HepG2 (cell line): ENCODE measurements at regions not wholly inside any gene's neighbourhood (a gene's known extent, or its start where the extent isn't known, plus 50 kb on each side); places are given as distances from the start of the nearest gene placed in this dataset.
A peak's percentile ranks its signal among the peaks of the same experiment; 100 is the strongest.

Experiments used
- ATAC-seq: fragments of 200-7000 bp; cut with Tn5 transposase; 3 replicates; pipeline ENCODE4 v1.9.1; 2020; ENCODE audit warnings: mild to moderate bottlenecking, moderate library complexity
- BruUV-seq: library from RNA; stranded (reverse); fragments of 400-500 nt; replicated peaks from 2 replicates; lab custom pipeline; 2021; lab: Mats Ljungman, UMichigan
- CTCF ChIA-PET: fragments of 300-600 bp; formaldehyde crosslinking; extraction: SDS; loops from one replicate; lab custom pipeline; 2021; ENCODE audit warnings: low total read pairs, inconsistent platforms, low intra/inter-chr PET ratio; lab: Yijun Ruan, JAX
- POLR2A ChIA-PET: fragments of 350-600 bp; sonication (Branson Sonifier 250); formaldehyde crosslinking; loops from one replicate; lab custom pipeline; 2020; ENCODE audit warnings: antibody characterized with exemption, inconsistent platforms; lab: Yijun Ruan, JAX
- DNase-seq: peaks from one replicate; pipeline ENCODE4 v3.0.0-alpha.2; 2015; ENCODE audit warnings: low spot score
- FAIRE-seq: peaks from 3 replicates; lab custom pipeline; 2011; peaks lifted over from hg19 to GRCh38; lab: Jason Lieb, UNC
- H2AFZ ChIP-seq: one replicate; pipeline ENCODE4 v1.6.1; 2011; ENCODE audit warnings: low read length, inconsistent platforms
- H3K27ac ChIP-seq: fragments of 300-600 bp; 3 replicates; pipeline ENCODE4 v1.8.0; 2011; ENCODE audit warnings: mixed run types, mild to moderate bottlenecking, mixed read lengths, low read length, inconsistent platforms; ENCODE audit not compliant: insufficient read depth; ENCODE audit errors: extremely low read length
- H3K27me3 ChIP-seq, 2 experiments: fragments of 200-600 bp in 1 of 2; 2 replicates in 1 of 2; 3 replicates in 1 of 2; pipeline versions ENCODE4 v1.6.0 to v1.8.0; 2011; ENCODE audit warnings: low read length in 2 of 2, mild to moderate bottlenecking in 2 of 2, moderate library complexity in 2 of 2, inconsistent platforms in 1 of 2; ENCODE audit not compliant: insufficient read depth in 2 of 2, control insufficient read depth in 1 of 2
- H3K36me3 ChIP-seq, 2 experiments: fragments of 200-600 bp in 1 of 2; replicated peaks in 1 of 2; 2 replicates in 1 of 2; 3 replicates in 1 of 2; pipeline versions ENCODE4 v1.5.1 to v1.8.0; 2011; ENCODE audit warnings: low read length in 2 of 2, inconsistent platforms in 1 of 2; ENCODE audit not compliant: insufficient read depth in 2 of 2, control insufficient read depth in 1 of 2
- H3K4me1 ChIP-seq: 2 replicates; pipeline ENCODE4 v1.5.1; 2012; ENCODE audit warnings: low read length, inconsistent platforms; ENCODE audit not compliant: insufficient read depth
- H3K4me2 ChIP-seq: 2 replicates; pipeline ENCODE4 v1.6.0; 2011; ENCODE audit warnings: low read depth, low read length, inconsistent platforms
- H3K4me3 ChIP-seq, 3 experiments: fragments of 200-600 bp in 1 of 3; sonication (generic), shearing (Covaris generic) in 1 of 3; replicated peaks in 1 of 3; 2 replicates each; pipeline ENCODE4 v1.5.1; 2011 to 2016; ENCODE audit warnings: low read length in 3 of 3, inconsistent platforms in 2 of 3, low read depth in 2 of 3, mild to moderate bottlenecking in 2 of 3, control low read depth in 1 of 3, mixed read lengths in 1 of 3; ENCODE audit not compliant: insufficient read depth in 1 of 3
- H3K79me2 ChIP-seq: one replicate; pipeline ENCODE4 v1.6.1; 2011; ENCODE audit warnings: low read length, inconsistent platforms; ENCODE audit not compliant: insufficient read depth
- H3K9ac ChIP-seq: 2 replicates; pipeline ENCODE4 v1.6.0; 2011; ENCODE audit warnings: mild to moderate bottlenecking, low read depth, low read length, inconsistent platforms; ENCODE audit not compliant: insufficient read depth
- H3K9me3 ChIP-seq: 2 replicates; pipeline ENCODE4 v1.5.1; 2012; ENCODE audit warnings: mild to moderate bottlenecking, low read length
- H4K20me1 ChIP-seq: 2 replicates; pipeline ENCODE4 v1.6.0; 2011; ENCODE audit warnings: inconsistent platforms, mild to moderate bottlenecking, low read length, moderate library complexity; ENCODE audit not compliant: insufficient read depth
- ARNTL ChIP-seq: sonication (generic); formaldehyde crosslinking; IDR thresholded peaks from 2 replicates; pipeline ENCODE4 v1.4.0; 2020; ENCODE audit warnings: mild to moderate bottlenecking, missing genetic modification reagents
- CREB1 ChIP-seq, 2 experiments: fragments of 450-650 bp in 1 of 2; IDR thresholded peaks; 2 replicates each; pipeline ENCODE4 v1.6.1; 2016 to 2017; ENCODE audit warnings: control low read depth in 1 of 2, mild to moderate bottlenecking in 1 of 2, missing compliant biosample characterization in 1 of 2, missing genetic modification characterization in 1 of 2
- EHMT2 ChIP-seq: fragments of 200-600 bp; sonication (generic); IDR thresholded peaks from 2 replicates; pipeline ENCODE4 v1.7.0; 2017; ENCODE audit warnings: antibody characterized with exemption, low read depth, low read length, borderline replicate concordance
- HDAC6 ChIP-seq: fragments of 200-600 bp; sonication (generic); IDR thresholded peaks from 2 replicates; pipeline ENCODE4 v1.7.0; 2017; ENCODE audit warnings: mild to moderate bottlenecking, antibody characterized with exemption, low read length, low read depth
- HES4 ChIP-seq: sonication (generic); formaldehyde crosslinking; IDR thresholded peaks from 2 replicates; pipeline ENCODE4 v1.9.0; 2021; ENCODE audit warnings: mild to moderate bottlenecking, missing genetic modification reagents, borderline replicate concordance
- KDM5B ChIP-seq: sonication (generic); formaldehyde crosslinking; IDR thresholded peaks from 2 replicates; pipeline ENCODE4 v1.4.0; 2020; ENCODE audit warnings: missing genetic modification reagents, mild to moderate bottlenecking, borderline replicate concordance
- MIER3 ChIP-seq: IDR thresholded peaks from 2 replicates; pipeline ENCODE4 v1.6.1; 2016; ENCODE audit warnings: missing compliant biosample characterization, borderline replicate concordance
- RXRA ChIP-seq: sonication (generic); formaldehyde crosslinking; IDR thresholded peaks from 2 replicates; pipeline ENCODE4 v1.5.1; 2020; ENCODE audit warnings: missing genetic modification reagents
- TOPORS ChIP-seq: sonication (generic); formaldehyde crosslinking; IDR thresholded peaks from 2 replicates; pipeline ENCODE4 v1.8.0; 2023; ENCODE audit warnings: mild to moderate bottlenecking, missing genetic modification reagents
- ZSCAN21 ChIP-seq: sonication (generic); formaldehyde crosslinking; IDR thresholded peaks from 2 replicates; pipeline ENCODE4 v1.8.0; 2022; ENCODE audit warnings: mild to moderate bottlenecking, missing genetic modification reagents, moderate library complexity, borderline replicate concordance
- WGBS: methylation state at CpG from one replicate; pipeline ENCODE4 v1.1.6; 2017; ENCODE audit warnings: low lambda C conversion rate; 5-methylcytosine and 5-hydroxymethylcytosine counted together
- in situ Hi-C: cut with HindIII; loops from 2 replicates; pipeline ENCODE4 v1.10.0; 2017; ENCODE audit warnings: low pct_unique_long_range_greater_than_20kb; ENCODE audit not compliant: extremely low pct_ligation_motif_present
- intact Hi-C: fragments of 100-400 bp; cut with micrococcal nuclease; formaldehyde crosslinking; loops from one replicate; pipeline ENCODE4 v1.10.0; 2022; ENCODE audit not compliant: unreplicated experiment

- H3K4me1 ChIP-seq: no peaks in the 10 kb centered on the region
- in situ Hi-C loops (no loop called here), intact Hi-C loops (no loop called here)
- 37% methylated on average over 18 of the region's 18 CpGs for WGBS
- CTCF ChIA-PET: no interaction called here
- H3K9ac ChIP-seq: no peak overlapping the region
- H3K4me3 ChIP-seq: no peak overlapping the region
- FAIRE-seq (no peak), DNase-seq (no peak), ATAC-seq (no peak)
- no peaks in the 10 kb centered on the region for H3K9me3 ChIP-seq
- no peak overlapping the region for H3K27ac ChIP-seq
- H2AFZ ChIP-seq: no peak overlapping the region
- H3K4me2 ChIP-seq: no peak overlapping the region
- BruUV-seq: no TSS peak
- H3K27me3 ChIP-seq: peaks cover 14 to 80% of the 10 kb centered on the region in 2 experiments; a peak in 4 of 5 replicates
- no peaks in the 10 kb centered on the region for H3K36me3 ChIP-seq
- H4K20me1 ChIP-seq: no peaks in the 10 kb centered on the region
- no peak for TF ChIP-seq RXRA (CRISPR knock-in tag)
- no peak for TF ChIP-seq MIER3
- no peak for TF ChIP-seq ZSCAN21
- TF ChIP-seq HES4 (CRISPR knock-in tag): no peak
- no peak for TF ChIP-seq ARNTL
- H3K79me2 ChIP-seq: no peaks in the 10 kb centered on the region
- POLR2A ChIA-PET: no interaction called here
Measured at GRCh38 chr2:239671916-239672849, 271.4 kb upstream of the HDAC4 start.

GRCh38 chr2:239671471-239671870, 270.7 kb upstream of the HDAC4 start:
- H3K4me1 ChIP-seq: no peaks in the 10 kb centered on the region
- in situ Hi-C loops (no loop called here), intact Hi-C loops (no loop called here)
- no peak overlapping the region for H3K4me2 ChIP-seq
- WGBS: 7% methylated on average over 10 of the region's 10 CpGs
- no peaks in the 10 kb centered on the region for H3K9me3 ChIP-seq
- POLR2A ChIA-PET: no interaction called here
- no peak for ATAC-seq
- BruUV-seq: no TSS peak
- H3K9ac ChIP-seq: no peak overlapping the region
- no peak for FAIRE-seq
- H3K79me2 ChIP-seq: no peaks in the 10 kb centered on the region
- no peak overlapping the region for H2AFZ ChIP-seq
- TF ChIP-seq CREB1 (IDR thresholded peaks at IDR 0.05) (0 out of 2 replicates have a peak, but pooled peaks have one; percentile 12), CREB1 (CRISPR knock-in tag; IDR thresholded peaks at IDR 0.05) (no peak), HDAC6 (no peak), KDM5B (CRISPR knock-in tag) (no peak), TOPORS (CRISPR knock-in tag) (no peak), EHMT2 (no peak)
- TF ChIP-seq, all 625 proteins: peak for 1
- no peaks in the 10 kb centered on the region for H3K36me3 ChIP-seq
- CTCF ChIA-PET: no interaction called here
- no peaks in the 10 kb centered on the region for H4K20me1 ChIP-seq
- peaks cover 14 to 80% of the 10 kb centered on the region in 2 experiments; a peak in 4 of 5 replicates for H3K27me3 ChIP-seq
- no peak overlapping the region for H3K4me3 ChIP-seq
- no peak overlapping the region for H3K27ac ChIP-seq
- DNase-seq: no peak
